MM.1S (cell line): ENCODE measurements at regions not wholly inside any gene's neighbourhood (a gene's known extent, or its start where the extent isn't known, plus 50 kb on each side); places are given as distances from the start of the nearest gene placed in this dataset.

ENCODE experiments used
- DNase-seq: peaks from one replicate; pipeline ENCODE4 v3.0.0-alpha.2; 2015
- H2AFZ ChIP-seq: fragments of 300-600 bp; sonication (generic); 2 replicates; pipeline ENCODE4 v1.6.0; 2016; ENCODE audit warnings: antibody characterized with exemption, low read length
- H3F3A ChIP-seq: fragments of 300-600 bp; sonication (generic); 2 replicates; pipeline ENCODE4 v1.6.1; 2016; ENCODE audit warnings: mild to moderate bottlenecking, antibody characterized with exemption, low read length, moderate library complexity, mixed read lengths; ENCODE audit not compliant: insufficient read depth
- H3K27ac ChIP-seq: fragments of 300-600 bp; sonication (generic); 2 replicates; pipeline ENCODE4 v1.5.1; 2016; ENCODE audit warnings: mild to moderate bottlenecking, low read length
- H3K27me3 ChIP-seq: fragments of 300-600 bp; sonication (generic); replicated peaks from 2 replicates; pipeline ENCODE4 v1.6.0; 2016; ENCODE audit warnings: low read length; ENCODE audit not compliant: insufficient read depth
- H3K36me3 ChIP-seq: fragments of 300-600 bp; sonication (generic); replicated peaks from 2 replicates; pipeline ENCODE4 v1.6.1; 2016; ENCODE audit warnings: mild to moderate bottlenecking, low read length, mixed read lengths; ENCODE audit not compliant: insufficient read depth
- H3K4me1 ChIP-seq: fragments of 300-600 bp; sonication (generic); 2 replicates; pipeline ENCODE4 v1.6.1; 2016; ENCODE audit warnings: low read length, mixed read lengths
- H3K4me2 ChIP-seq: fragments of 300-600 bp; sonication (generic); 2 replicates; pipeline ENCODE4 v1.6.0; 2016; ENCODE audit warnings: low read depth, low read length
- H3K4me3 ChIP-seq: fragments of 300-600 bp; sonication (generic); 2 replicates; pipeline ENCODE4 v1.5.1; 2016; ENCODE audit warnings: low read length, mixed read lengths
- H3K79me2 ChIP-seq: fragments of 300-600 bp; sonication (generic); 2 replicates; pipeline ENCODE4 v1.6.1; 2016; ENCODE audit warnings: mixed run types, low read length, mixed read lengths
- H3K9ac ChIP-seq: fragments of 300-600 bp; sonication (generic); 2 replicates; pipeline ENCODE4 v1.6.1; 2016; ENCODE audit warnings: low read length, mixed read lengths
- H3K9me2 ChIP-seq: fragments of 300-600 bp; sonication (generic); replicated peaks from 2 replicates; pipeline ENCODE4 v1.6.1; 2016; ENCODE audit warnings: mild to moderate bottlenecking, low read length, mixed read lengths; ENCODE audit not compliant: insufficient read depth
- H3K9me3 ChIP-seq: fragments of 300-600 bp; sonication (generic); replicated peaks from 2 replicates; pipeline ENCODE4 v1.6.1; 2016; ENCODE audit warnings: mild to moderate bottlenecking, low read length, mixed read lengths; ENCODE audit not compliant: insufficient read depth
- H4K20me1 ChIP-seq: fragments of 300-600 bp; sonication (generic); 2 replicates; pipeline ENCODE4 v1.6.1; 2016; ENCODE audit warnings: mild to moderate bottlenecking, low read length, moderate library complexity, mixed read lengths; ENCODE audit not compliant: insufficient read depth
- CTCF ChIP-seq: fragments of 300-600 bp; sonication (generic); IDR thresholded peaks from 2 replicates; pipeline ENCODE4 v1.5.1; 2016; ENCODE audit warnings: antibody characterized with exemption, low read length, mixed read lengths
- EZH2 ChIP-seq: fragments of 300-600 bp; sonication (generic); optimal IDR thresholded peaks from 2 replicates; pipeline ENCODE3; 2017; ENCODE audit warnings: low read depth, mild to moderate bottlenecking, antibody characterized with exemption, low read length, mixed read lengths
- EZH2phosphoT487 ChIP-seq: fragments of 300-600 bp; sonication (generic); IDR thresholded peaks from 2 replicates; pipeline ENCODE4 v1.6.1; 2018; ENCODE audit warnings: antibody characterized with exemption, low read length

- H3K27ac ChIP-seq, result no peak overlapping the region
- H3K9me2 ChIP-seq, result no peaks in the 10 kb centered on the region
- no peak for DNase-seq
- peaks cover 4% of the 10 kb centered on the region; the same call in 1 of the 2 replicates for H3K4me1 ChIP-seq
- H3K9ac ChIP-seq, result no peak overlapping the region
- H3K9me3 ChIP-seq, result no peaks in the 10 kb centered on the region
- H3K4me3 ChIP-seq, result no peak overlapping the region
- H3K36me3 ChIP-seq, result no peaks in the 10 kb centered on the region
- H3K27me3 ChIP-seq, result no peaks in the 10 kb centered on the region
- no peak overlapping the region for H2AFZ ChIP-seq
- no peak for TF ChIP-seq EZH2phosphoT487
- TF ChIP-seq CTCF, result no peak
- no peaks in the 10 kb centered on the region for H3K79me2 ChIP-seq
- H3K4me2 ChIP-seq, result no peak overlapping the region
- H3F3A ChIP-seq, result peaks cover 7% of the 10 kb centered on the region; the same call in 1 of the 2 replicates
- H4K20me1 ChIP-seq, result no peaks in the 10 kb centered on the region
Observed at GRCh38 chr11:10938231-10938630, 80.4 kb upstream of the ZBED5 start.

- TF ChIP-seq EZH2, result no peak
- Histone ChIP-seq H4K20me1 (no peaks in the 10 kb centered on the region), H3K27me3 (peaks cover under 1% of the 10 kb centered on the region; the same call in 1 of the 2 replicates), H3K9me2 (no peaks in the 10 kb centered on the region), H3K79me2 (no peaks in the 10 kb centered on the region), H3K4me3 (no peak overlapping the region), H3K9ac (no peak overlapping the region), H3K9me3 (no peaks in the 10 kb centered on the region), H3K4me2 (no peak overlapping the region), H3K4me1 (peaks cover 4% of the 10 kb centered on the region; the same call in 1 of the 2 replicates), H3K27ac (no peak overlapping the region), H3K36me3 (no peaks in the 10 kb centered on the region), H3F3A (peaks cover 7% of the 10 kb centered on the region; the same call in 1 of the 2 replicates), H2AFZ (no peak overlapping the region)
- DNase-seq, result no peak
Observed at GRCh38 chr11:10937385-10937771, 79.5 kb upstream of the ZBED5 start.

- no peaks in the 10 kb centered on the region for H3K9me2 ChIP-seq
- no peaks in the 10 kb centered on the region for H3K79me2 ChIP-seq
- no peaks in the 10 kb centered on the region for H3K9me3 ChIP-seq
- peaks cover 4% of the 10 kb centered on the region; the same call in 1 of the 2 replicates for H3K4me1 ChIP-seq
- H4K20me1 ChIP-seq, result no peaks in the 10 kb centered on the region
- H3K4me2 ChIP-seq, result no peak overlapping the region
- no peak overlapping the region for H3K9ac ChIP-seq
- no peak overlapping the region for H3K4me3 ChIP-seq
- H3K27ac ChIP-seq, result no peak overlapping the region
- DNase-seq, result no peak
- peaks cover 7% of the 10 kb centered on the region; the same call in 1 of the 2 replicates for H3F3A ChIP-seq
- TF ChIP-seq EZH2phosphoT487 (no peak), CTCF (no peak), EZH2 (no peak)
- H2AFZ ChIP-seq, result no peak overlapping the region
- no peaks in the 10 kb centered on the region for H3K36me3 ChIP-seq
- peaks cover 3% of the 10 kb centered on the region; the same call in 1 of the 2 replicates for H3K27me3 ChIP-seq
Observed at GRCh38 chr11:10936626-10937384, 79.0 kb upstream of the ZBED5 start.

GRCh38 chr11:10935015-10935559 is 77.2 kb upstream of the ZBED5 start:
- peaks cover 10% of the 10 kb centered on the region for H3K27me3 ChIP-seq
- no peak overlapping the region for H3K27ac ChIP-seq
- H3K4me3 ChIP-seq, result no peak overlapping the region
- H3K36me3 ChIP-seq, result no peaks in the 10 kb centered on the region
- H3K9me3 ChIP-seq, result no peaks in the 10 kb centered on the region
- no peak for DNase-seq
- H3K9me2 ChIP-seq, result no peaks in the 10 kb centered on the region
- peaks cover 7% of the 10 kb centered on the region; the same call in 1 of the 2 replicates for H3F3A ChIP-seq
- no peaks in the 10 kb centered on the region for H3K79me2 ChIP-seq
- H4K20me1 ChIP-seq, result no peaks in the 10 kb centered on the region
- H3K4me2 ChIP-seq, result peak overlapping the region; percentile 61; the same call in 1 of the 2 replicates
- peaks cover 4% of the 10 kb centered on the region; the same call in 1 of the 2 replicates for H3K4me1 ChIP-seq
- H2AFZ ChIP-seq, result 0 out of 2 replicates have a peak overlapping the region, but pooled peaks have one; percentile 8
- TF ChIP-seq EZH2phosphoT487 (no peak), EZH2 (no peak), CTCF (no peak)
- no peak overlapping the region for H3K9ac ChIP-seq
